ENCODE measurements at regions not wholly inside any gene's neighbourhood (a gene's known extent, or its start where the extent isn't known, plus 50 kb on each side); places are given as distances from the start of the nearest gene placed in this dataset.

GRCh38 chr4:123497340-123497739 lies 100.7 kb downstream of the SPRY1 start:
- DNase-seq: no peak

GRCh38 chr4:123501733-123502132 lies 105.1 kb downstream of the SPRY1 start:
- DNase-seq: no peak

- no peak for DNase-seq
These were observed 107.2 kb downstream of the SPRY1 start for GRCh38 chr4:123503698-123504363.

- peak; percentile 84 for DNase-seq
These were observed 108.8 kb downstream of the SPRY1 start for GRCh38 chr4:123505095-123506010.

GRCh38 chr4:123506011-123506695 lies 109.6 kb downstream of the SPRY1 start:
- DNase-seq: no peak

- no peak for DNase-seq
These were observed 110.8 kb downstream of the SPRY1 start for GRCh38 chr4:123507376-123507775.

GRCh38 chr4:123510221-123510620 lies 113.6 kb downstream of the SPRY1 start:
- no peak for DNase-seq

- DNase-seq: no peak
These were observed 114.1 kb downstream of the SPRY1 start for GRCh38 chr4:123510659-123511058.

GRCh38 chr4:123516576-123516975 lies 120.0 kb downstream of the SPRY1 start:
- no peak for DNase-seq

GRCh38 chr4:123517176-123517575 lies 120.6 kb downstream of the SPRY1 start:
- DNase-seq: no peak

GRCh38 chr4:123517971-123518370 lies 121.4 kb downstream of the SPRY1 start:
- no peak for DNase-seq

GRCh38 chr4:123520325-123520724 lies 123.7 kb downstream of the SPRY1 start:
- peak; percentile 75 for DNase-seq

- DNase-seq: no peak
These were observed 125.5 kb downstream of the SPRY1 start for GRCh38 chr4:123522081-123522480.

GRCh38 chr4:123522646-123523045 lies 126.1 kb downstream of the SPRY1 start:
- DNase-seq: no peak

- no peak for DNase-seq
These were observed 128.5 kb downstream of the SPRY1 start for GRCh38 chr4:123524958-123525628.

GRCh38 chr4:123526511-123526910 lies 129.9 kb downstream of the SPRY1 start:
- no peak for DNase-seq

GRCh38 chr4:123528501-123529277 lies 132.1 kb downstream of the SPRY1 start:
- no peak for DNase-seq

- no peak for DNase-seq
These were observed 132.6 kb downstream of the SPRY1 start for GRCh38 chr4:123529278-123529568.

- DNase-seq: no peak
These were observed 133.8 kb downstream of the SPRY1 start for GRCh38 chr4:123530357-123530756.

- no peak for DNase-seq
These were observed 138.6 kb downstream of the SPRY1 start for GRCh38 chr4:123535037-123535748.

GRCh38 chr4:123536225-123536624 lies 139.6 kb downstream of the SPRY1 start:
- no peak for DNase-seq
